PC-9 (cell line): ENCODE measurements at regions not wholly inside any gene's neighbourhood (a gene's known extent, or its start where the extent isn't known, plus 50 kb on each side); places are given as distances from the start of the nearest gene placed in this dataset.
"Not testable (repeated sequence)": the region's sequence is repeated elsewhere in the genome, so short reads cannot be mapped to it uniquely, and the experiment has no call there.

ENCODE experiments used
- BruUV-seq: library from RNA; stranded (reverse); fragments of 400-500 nt; replicated peaks from 2 replicates; lab custom pipeline; 2021; lab: Mats Ljungman, UMichigan
- CTCF ChIA-PET: fragments of 300-600 bp; sonication (Branson Sonifier 250); formaldehyde crosslinking; loops from one replicate; lab custom pipeline; 2022; ENCODE audit warnings: antibody characterized with exemption; lab: Charles Lee
- POLR2A ChIA-PET: fragments of 300-600 bp; sonication (Branson Sonifier 250); formaldehyde crosslinking; loops from one replicate; lab custom pipeline; 2022; ENCODE audit warnings: antibody characterized with exemption; ENCODE audit not compliant: unreplicated experiment; lab: Charles Lee
- DNase-seq, 2 experiments: peaks; one replicate each; pipeline versions ENCODE4 v3.0.0 to v3.0.0-alpha.2; 2015 to 2022; ENCODE audit warnings: mixed read lengths in 1 of 2
- H2AFZ ChIP-seq: fragments of 200-600 bp; sonication (generic); 2 replicates; pipeline ENCODE4 v1.8.1; 2017; ENCODE audit warnings: antibody characterized with exemption
- H3F3A ChIP-seq: fragments of 200-600 bp; sonication (generic); 2 replicates; pipeline ENCODE4 v1.8.1; 2017; ENCODE audit warnings: antibody characterized with exemption, mild to moderate bottlenecking, low read depth; ENCODE audit not compliant: insufficient read depth
- H3K27ac ChIP-seq: fragments of 200-600 bp; sonication (generic); 2 replicates; pipeline ENCODE4 v1.6.1; 2016; ENCODE audit warnings: mixed run types
- H3K27me3 ChIP-seq: fragments of 200-600 bp; sonication (generic); 2 replicates; pipeline ENCODE4 v1.6.1; 2016; ENCODE audit warnings: low read depth, mixed run types; ENCODE audit not compliant: insufficient read depth
- H3K36me3 ChIP-seq: fragments of 200-600 bp; sonication (generic); 2 replicates; pipeline ENCODE4 v1.6.1; 2016; ENCODE audit warnings: low read depth, mixed run types
- H3K4me1 ChIP-seq: fragments of 200-600 bp; sonication (generic); replicated peaks from 2 replicates; pipeline ENCODE4 v1.6.1; 2016; ENCODE audit warnings: mixed run types; ENCODE audit not compliant: insufficient read depth
- H3K4me2 ChIP-seq: fragments of 200-600 bp; sonication (generic); 2 replicates; pipeline ENCODE4 v1.6.1; 2017; ENCODE audit warnings: mixed run types
- H3K4me3 ChIP-seq: fragments of 200-600 bp; sonication (generic); 2 replicates; pipeline ENCODE4 v1.6.1; 2016; ENCODE audit warnings: mixed run types
- H3K79me2 ChIP-seq: fragments of 200-600 bp; sonication (generic); 2 replicates; pipeline ENCODE4 v1.6.1; 2017; ENCODE audit warnings: low read depth, mixed run types
- H3K9me2 ChIP-seq: fragments of 200-600 bp; sonication (generic); 2 replicates; pipeline ENCODE4 v1.8.1; 2017; ENCODE audit warnings: mild to moderate bottlenecking; ENCODE audit not compliant: insufficient read depth
- H3K9me3 ChIP-seq: fragments of 200-600 bp; sonication (generic); 2 replicates; pipeline ENCODE4 v1.8.1; 2016; ENCODE audit warnings: low read depth; ENCODE audit not compliant: insufficient read depth
- H4K20me1 ChIP-seq: fragments of 200-600 bp; sonication (generic); 2 replicates; pipeline ENCODE4 v1.8.1; 2017; ENCODE audit not compliant: insufficient read depth
- intact Hi-C: fragments of 100-400 bp; cut with micrococcal nuclease; formaldehyde crosslinking; loops from one replicate; pipeline ENCODE4 v1.10.0; 2022; ENCODE audit not compliant: unreplicated experiment

GRCh38 chr2:87456477-87457128, 291.3 kb upstream of the PLGLB2 start:
- H3K27ac ChIP-seq = peak overlapping the region; percentile 87
- TSS peak; percentile 62 for BruUV-seq
- peak in 1 of 2 experiments; percentile 14 for DNase-seq

GRCh38 chr2:87457129-87457499, 290.8 kb upstream of the PLGLB2 start:
- Histone ChIP-seq H3K4me2 (peak overlapping the region; percentile 46; the same call in 1 of the 2 replicates), H3K79me2 (peaks cover 45% of the 10 kb centered on the region), H3K4me1 (peaks cover 25% of the 10 kb centered on the region)
- POLR2A ChIA-PET, CTCF ChIA-PET, H3K27me3 ChIP-seq, H2AFZ ChIP-seq, H3K4me3 ChIP-seq, H3F3A ChIP-seq, H3K27ac ChIP-seq, H3K9me3 ChIP-seq, intact Hi-C loops, H3K36me3 ChIP-seq, BruUV-seq, H3K9me2 ChIP-seq, H4K20me1 ChIP-seq: not testable (repeated sequence)
- peak in 1 of 2 experiments; percentile 28 for DNase-seq

More at GRCh38 chr2:87456477-87457128, 291.3 kb upstream of the PLGLB2 start:
- H2AFZ ChIP-seq, H3K27me3 ChIP-seq, H3K9me2 ChIP-seq, POLR2A ChIA-PET, CTCF ChIA-PET, H3K36me3 ChIP-seq, H4K20me1 ChIP-seq, intact Hi-C loops, H3K9me3 ChIP-seq, H3F3A ChIP-seq: not testable (repeated sequence)
- Histone ChIP-seq H3K4me2 (peak overlapping the region; percentile 95), H3K4me1 (peaks cover 26% of the 10 kb centered on the region), H3K79me2 (peaks cover 40% of the 10 kb centered on the region), H3K4me3 (peak overlapping the region; percentile 90)

GRCh38 chr2:87458938-87459337, 288.9 kb upstream of the PLGLB2 start:
- H4K20me1 ChIP-seq, H3K27ac ChIP-seq, H3K4me2 ChIP-seq, H2AFZ ChIP-seq, BruUV-seq, H3K9me2 ChIP-seq, CTCF ChIA-PET, DNase-seq, POLR2A ChIA-PET, H3K27me3 ChIP-seq, H3K36me3 ChIP-seq, H3K4me3 ChIP-seq, H3F3A ChIP-seq, H3K9me3 ChIP-seq, intact Hi-C loops: not testable (repeated sequence)
- peaks cover 53% of the 10 kb centered on the region for H3K79me2 ChIP-seq
- peaks cover 12% of the 10 kb centered on the region for H3K4me1 ChIP-seq

- H3K27me3 ChIP-seq, H3K9me2 ChIP-seq, intact Hi-C loops, H4K20me1 ChIP-seq, BruUV-seq, H3K36me3 ChIP-seq, H3K9me3 ChIP-seq, H3K4me1 ChIP-seq, H3F3A ChIP-seq, POLR2A ChIA-PET, H2AFZ ChIP-seq, DNase-seq, H3K4me3 ChIP-seq, H3K27ac ChIP-seq, CTCF ChIA-PET, H3K4me2 ChIP-seq: not testable (repeated sequence)
- H3K79me2 ChIP-seq = peaks cover 56% of the 10 kb centered on the region
Observed at GRCh38 chr2:87460104-87460503, 287.8 kb upstream of the PLGLB2 start.

GRCh38 chr2:87460662-87461061, 287.2 kb upstream of the PLGLB2 start:
- BruUV-seq, H3K4me1 ChIP-seq, H3F3A ChIP-seq, H3K36me3 ChIP-seq, POLR2A ChIA-PET, H3K4me2 ChIP-seq, H3K27ac ChIP-seq, H2AFZ ChIP-seq, H3K4me3 ChIP-seq, CTCF ChIA-PET, DNase-seq, H4K20me1 ChIP-seq, H3K9me3 ChIP-seq, H3K9me2 ChIP-seq, intact Hi-C loops, H3K27me3 ChIP-seq: not testable (repeated sequence)
- peaks cover 58% of the 10 kb centered on the region for H3K79me2 ChIP-seq

DNA sequence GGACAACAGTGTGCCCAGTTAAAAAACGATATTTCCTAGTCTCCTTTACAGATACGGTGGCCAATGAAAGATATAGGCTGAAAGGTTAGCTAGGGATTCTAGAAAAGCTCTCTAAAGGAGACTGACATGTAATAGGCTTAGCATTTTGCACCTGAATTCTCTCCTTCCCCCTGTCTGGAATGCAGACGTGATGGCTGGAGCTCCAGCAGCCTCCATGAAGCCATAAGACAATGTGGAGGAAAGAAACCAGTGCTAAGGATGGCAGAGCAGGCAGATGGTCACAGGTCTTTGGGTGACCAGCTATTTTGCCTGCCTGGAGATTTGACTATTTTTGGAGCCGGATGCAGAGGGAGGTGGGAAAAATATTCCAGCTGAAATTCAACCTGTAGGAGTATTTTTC, 286.2 kb upstream of the PLGLB2 start:
- H3K4me1 ChIP-seq, CTCF ChIA-PET, H4K20me1 ChIP-seq, H3K4me2 ChIP-seq, H3K9me3 ChIP-seq, H3K36me3 ChIP-seq, H3K27ac ChIP-seq, H3K4me3 ChIP-seq, H2AFZ ChIP-seq, H3K9me2 ChIP-seq, DNase-seq, intact Hi-C loops, H3K27me3 ChIP-seq, H3F3A ChIP-seq, POLR2A ChIA-PET, BruUV-seq: not testable (repeated sequence)
- peaks cover 49% of the 10 kb centered on the region for H3K79me2 ChIP-seq

DNA sequence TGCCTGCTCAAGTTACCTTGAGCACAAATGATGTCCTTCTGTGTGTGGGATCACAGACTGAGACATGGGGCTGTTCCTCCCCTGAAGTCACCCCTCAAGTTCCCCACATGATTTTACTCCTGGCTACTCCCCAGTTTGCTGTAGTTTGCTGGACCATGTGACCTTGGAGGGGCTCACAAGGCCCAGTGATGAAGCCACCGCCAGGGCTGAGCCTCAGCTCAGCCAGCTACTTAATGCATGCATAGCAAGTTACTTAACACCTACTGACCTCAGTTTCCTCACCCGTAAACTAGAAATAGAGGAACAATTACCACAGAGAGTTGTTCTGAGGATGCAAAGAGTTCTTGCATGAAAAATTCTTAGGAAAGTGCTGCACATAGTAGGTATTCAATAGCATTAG, 283.7 kb upstream of the PLGLB2 start:
- CTCF ChIA-PET, H3K4me2 ChIP-seq, H3K4me1 ChIP-seq, H3K27ac ChIP-seq, H4K20me1 ChIP-seq, H3K9me3 ChIP-seq, H3K27me3 ChIP-seq, intact Hi-C loops, POLR2A ChIA-PET, H3K4me3 ChIP-seq, H3F3A ChIP-seq, H3K36me3 ChIP-seq, DNase-seq, H3K9me2 ChIP-seq, BruUV-seq, H2AFZ ChIP-seq: not testable (repeated sequence)
- H3K79me2 ChIP-seq = peaks cover 58% of the 10 kb centered on the region
